SU-DHL-6 (cell line): ENCODE measurements at regions not wholly inside any gene's neighbourhood (a gene's known extent, or its start where the extent isn't known, plus 50 kb on each side); places are given as distances from the start of the nearest gene placed in this dataset.

Experiments
- EZH2phosphoT487 ChIP-seq: fragments of 200-600 bp; sonication (generic), shearing (Covaris generic); conservative IDR thresholded peaks from 2 replicates; pipeline ENCODE4 v1.6.1; 2018; ENCODE audit warnings: mild to moderate bottlenecking, antibody characterized with exemption, low read length, moderate library complexity, mixed read lengths
- TF ChIP-seq, protein P1 (sequence below): fragments of 200-600 bp; sonication (generic); IDR thresholded peaks from one replicate; pipeline ENCODE4 v1.5.1; 2017; ENCODE audit warnings: antibody characterized with exemption, mild to moderate bottlenecking, low read length, moderate library complexity; ENCODE audit not compliant: insufficient read depth, poor library complexity, severe bottlenecking

DNA sequence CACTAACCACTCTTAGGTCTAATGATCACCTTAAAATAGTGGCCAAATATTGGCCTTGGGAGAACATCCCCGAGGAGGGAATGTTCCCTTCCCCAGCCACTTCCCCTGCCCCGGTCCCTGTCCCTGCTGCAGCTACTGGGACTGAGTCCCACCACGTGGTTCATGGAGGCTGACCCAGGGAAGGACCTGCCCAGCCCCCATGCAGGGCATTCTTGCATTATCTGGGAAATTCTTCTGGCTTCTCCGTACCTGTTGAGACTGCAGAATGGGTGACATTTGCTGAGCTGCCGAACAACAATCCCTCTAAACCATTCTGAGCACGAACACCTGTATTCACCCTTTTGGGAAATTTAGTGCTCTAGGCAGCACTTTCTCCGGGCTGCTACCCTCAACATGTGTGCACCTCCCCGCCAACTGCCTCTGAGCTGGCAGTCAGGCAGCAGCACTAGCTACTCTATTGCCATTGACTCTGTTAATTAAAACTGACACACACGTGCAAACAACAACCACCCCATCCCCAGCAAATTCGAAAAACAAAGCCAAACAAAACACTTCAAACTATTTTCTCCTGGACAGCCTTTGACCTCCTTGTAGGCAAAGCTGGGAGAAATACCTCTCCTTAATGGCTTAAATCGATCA is 567.4 kb upstream of the MKI67 start:
- TF ChIP-seq, protein P1, sequence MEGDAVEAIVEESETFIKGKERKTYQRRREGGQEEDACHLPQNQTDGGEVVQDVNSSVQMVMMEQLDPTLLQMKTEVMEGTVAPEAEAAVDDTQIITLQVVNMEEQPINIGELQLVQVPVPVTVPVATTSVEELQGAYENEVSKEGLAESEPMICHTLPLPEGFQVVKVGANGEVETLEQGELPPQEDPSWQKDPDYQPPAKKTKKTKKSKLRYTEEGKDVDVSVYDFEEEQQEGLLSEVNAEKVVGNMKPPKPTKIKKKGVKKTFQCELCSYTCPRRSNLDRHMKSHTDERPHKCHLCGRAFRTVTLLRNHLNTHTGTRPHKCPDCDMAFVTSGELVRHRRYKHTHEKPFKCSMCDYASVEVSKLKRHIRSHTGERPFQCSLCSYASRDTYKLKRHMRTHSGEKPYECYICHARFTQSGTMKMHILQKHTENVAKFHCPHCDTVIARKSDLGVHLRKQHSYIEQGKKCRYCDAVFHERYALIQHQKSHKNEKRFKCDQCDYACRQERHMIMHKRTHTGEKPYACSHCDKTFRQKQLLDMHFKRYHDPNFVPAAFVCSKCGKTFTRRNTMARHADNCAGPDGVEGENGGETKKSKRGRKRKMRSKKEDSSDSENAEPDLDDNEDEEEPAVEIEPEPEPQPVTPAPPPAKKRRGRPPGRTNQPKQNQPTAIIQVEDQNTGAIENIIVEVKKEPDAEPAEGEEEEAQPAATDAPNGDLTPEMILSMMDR, result no peak
- TF ChIP-seq EZH2phosphoT487, result no peak
